AG04449 (cell line): ENCODE measurements at regions not wholly inside any gene's neighbourhood (a gene's known extent, or its start where the extent isn't known, plus 50 kb on each side); places are given as distances from the start of the nearest gene placed in this dataset.

ENCODE experiments used
- CTCF ChIA-PET: fragments of 350-600 bp; formaldehyde crosslinking; extraction: SDS; loops from one replicate; lab custom pipeline; 2021; ENCODE audit warnings: antibody characterized with exemption; lab: Yijun Ruan, JAX
- POLR2A ChIA-PET: fragments of 400-600, 350-600 bp; formaldehyde crosslinking; extraction: SDS; loops from one replicate; lab custom pipeline; 2020; ENCODE audit warnings: antibody characterized with exemption, inconsistent platforms; lab: Yijun Ruan, JAX
- DNase-seq: peaks from one replicate; pipeline ENCODE4 v3.0.0-alpha.2; 2010; ENCODE audit warnings: low read depth, low spot score
- H3K4me3 ChIP-seq: 2 replicates; pipeline ENCODE4 v1.5.1; 2011; ENCODE audit warnings: low read depth, mild to moderate bottlenecking, control low read depth, low read length
- CTCF ChIP-seq: IDR thresholded peaks from one replicate; pipeline ENCODE4 v1.5.1; 2011; ENCODE audit warnings: mild to moderate bottlenecking, moderate library complexity, low read length, control low read depth, inconsistent platforms; ENCODE audit not compliant: insufficient read depth; ENCODE audit errors: missing control alignments

DNA sequence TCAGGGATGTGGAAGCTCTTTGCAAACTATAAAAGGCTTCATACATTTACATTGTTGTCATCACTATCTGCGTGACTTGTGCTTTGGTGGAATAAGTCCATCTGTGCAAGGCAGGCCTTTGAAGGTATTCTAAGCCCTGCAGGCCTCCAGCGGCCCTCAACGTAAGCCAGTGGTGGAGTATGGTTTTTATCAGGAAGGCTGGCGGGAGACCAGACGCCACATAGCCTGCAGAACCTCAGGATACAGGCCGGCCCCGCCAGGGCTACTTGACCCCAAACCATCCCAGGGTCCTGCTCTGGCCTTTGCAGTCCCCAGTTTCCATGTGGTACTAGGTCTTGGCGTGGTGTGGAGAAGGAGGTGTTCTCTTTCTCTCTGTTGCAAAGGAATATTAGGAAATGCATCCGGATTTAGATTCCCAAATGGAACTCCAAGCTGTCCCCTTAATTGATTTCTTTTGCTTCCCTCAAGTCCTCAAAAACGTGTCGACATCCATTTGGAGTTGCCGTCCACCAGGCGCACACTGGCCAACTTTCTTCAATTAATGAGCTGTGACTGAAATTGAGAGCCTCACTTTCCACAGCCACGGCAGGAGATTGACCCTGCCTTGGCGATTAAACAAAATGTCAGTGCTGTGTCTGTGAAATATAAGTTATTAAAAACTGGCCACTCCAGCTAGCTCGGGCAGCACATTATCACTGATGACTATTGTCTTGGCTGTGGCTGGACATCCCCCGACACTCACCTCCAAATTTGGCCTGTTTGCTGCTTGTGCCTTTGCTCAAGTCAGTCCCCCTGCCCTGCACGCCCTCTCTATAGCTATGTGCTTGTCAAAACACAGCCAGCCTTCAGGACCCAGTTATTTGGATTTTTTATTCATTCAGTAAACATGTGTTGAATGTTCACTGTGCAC, 239.8 kb upstream of the TLE3 start:
- ChIA-PET POLR2A (no interaction called here), CTCF (no interaction called here)
- no peak for TF ChIP-seq CTCF
- DNase-seq: no peak
- no peak overlapping the region for H3K4me3 ChIP-seq

GRCh38 chr15:70336425-70337009, 238.8 kb upstream of the TLE3 start:
- ChIA-PET CTCF (no interaction called here), POLR2A (no interaction called here)
- H3K4me3 ChIP-seq: no peak overlapping the region
- DNase-seq: no peak
- TF ChIP-seq CTCF: no peak

- TF ChIP-seq CTCF: no peak
- no peak for DNase-seq
- ChIA-PET POLR2A (no interaction called here), CTCF (no interaction called here)
- no peak overlapping the region for H3K4me3 ChIP-seq
Observed at GRCh38 chr15:70334286-70334685, 236.6 kb upstream of the TLE3 start.

GRCh38 chr15:70329179-70329578, 231.5 kb upstream of the TLE3 start:
- CTCF ChIA-PET: interaction anchor here (1.1 kb wide), 1 partner anchor 11 kb away, joined by 3 read pairs; no protein-coding TSS in a partner anchor
- H3K4me3 ChIP-seq: no peak overlapping the region
- no peak for DNase-seq
- no peak for TF ChIP-seq CTCF
- POLR2A ChIA-PET: interaction anchor here (0.6 kb wide), 1 partner anchor 232 kb away, joined by 3 read pairs; no protein-coding TSS in a partner anchor

- TF ChIP-seq CTCF: no peak
- ChIA-PET POLR2A (interaction anchor here (0.6 kb wide), 1 partner anchor 231 kb away, joined by 3 read pairs; no protein-coding TSS in a partner anchor), CTCF (interaction anchor here (1.1 kb wide), 1 partner anchor 12 kb away, joined by 3 read pairs; no protein-coding TSS in a partner anchor)
- DNase-seq: no peak
- no peak overlapping the region for H3K4me3 ChIP-seq
Observed at GRCh38 chr15:70328679-70329115, 231.0 kb upstream of the TLE3 start.
